ENCODE measurements at regions not wholly inside any gene's neighbourhood (a gene's known extent, or its start where the extent isn't known, plus 50 kb on each side); places are given as distances from the start of the nearest gene placed in this dataset.
A peak's percentile ranks its signal among the peaks of the same experiment; 100 is the strongest.

DNA sequence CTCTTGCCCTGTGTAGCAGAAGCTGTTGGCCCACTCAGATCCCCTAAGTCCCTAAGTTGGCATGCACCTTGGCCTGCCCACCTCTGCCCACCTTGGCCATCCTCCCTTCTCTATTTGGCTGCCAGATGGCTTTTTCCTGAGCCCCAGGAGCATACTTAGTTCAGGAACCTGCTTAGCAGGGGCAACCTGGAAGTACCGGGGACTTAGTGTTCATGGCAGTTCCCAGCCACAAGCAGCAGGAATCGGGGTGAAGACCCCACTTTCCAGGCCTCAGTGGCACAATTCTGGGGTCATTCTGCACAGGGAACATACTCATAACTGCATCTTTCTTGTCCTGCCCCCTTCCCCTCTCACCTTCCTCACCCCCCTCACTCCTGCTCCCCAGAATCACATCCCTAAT is 158.0 kb upstream of the PMEPA1 start:
- no peaks in the 10 kb centered on the region for H3K36me3 Mint-ChIP-seq (ENCODE audit: low read depth)
- peaks cover 63% of the 10 kb centered on the region for H3K27me3 Mint-ChIP-seq
- H3K4me3 Mint-ChIP-seq: no peak overlapping the region
- H3K9me3 Mint-ChIP-seq: no peaks in the 10 kb centered on the region
- peaks cover 7% of the 10 kb centered on the region for H3K4me1 Mint-ChIP-seq (ENCODE audit: low read depth)
- H3K27ac Mint-ChIP-seq: no peak overlapping the region
- no peak for DNase-seq

- DNase-seq: no peak
- Mint-ChIP-seq H3K27me3 (peaks cover 63% of the 10 kb centered on the region), H3K4me3 (no peak overlapping the region), H3K27ac (no peak overlapping the region), H3K9me3 (no peaks in the 10 kb centered on the region), H3K36me3 (ENCODE audit: low read depth) (no peaks in the 10 kb centered on the region), H3K4me1 (ENCODE audit: low read depth) (peaks cover 7% of the 10 kb centered on the region)
Measured at GRCh38 chr20:57867181-57867803, 157.5 kb upstream of the PMEPA1 start.

DNA sequence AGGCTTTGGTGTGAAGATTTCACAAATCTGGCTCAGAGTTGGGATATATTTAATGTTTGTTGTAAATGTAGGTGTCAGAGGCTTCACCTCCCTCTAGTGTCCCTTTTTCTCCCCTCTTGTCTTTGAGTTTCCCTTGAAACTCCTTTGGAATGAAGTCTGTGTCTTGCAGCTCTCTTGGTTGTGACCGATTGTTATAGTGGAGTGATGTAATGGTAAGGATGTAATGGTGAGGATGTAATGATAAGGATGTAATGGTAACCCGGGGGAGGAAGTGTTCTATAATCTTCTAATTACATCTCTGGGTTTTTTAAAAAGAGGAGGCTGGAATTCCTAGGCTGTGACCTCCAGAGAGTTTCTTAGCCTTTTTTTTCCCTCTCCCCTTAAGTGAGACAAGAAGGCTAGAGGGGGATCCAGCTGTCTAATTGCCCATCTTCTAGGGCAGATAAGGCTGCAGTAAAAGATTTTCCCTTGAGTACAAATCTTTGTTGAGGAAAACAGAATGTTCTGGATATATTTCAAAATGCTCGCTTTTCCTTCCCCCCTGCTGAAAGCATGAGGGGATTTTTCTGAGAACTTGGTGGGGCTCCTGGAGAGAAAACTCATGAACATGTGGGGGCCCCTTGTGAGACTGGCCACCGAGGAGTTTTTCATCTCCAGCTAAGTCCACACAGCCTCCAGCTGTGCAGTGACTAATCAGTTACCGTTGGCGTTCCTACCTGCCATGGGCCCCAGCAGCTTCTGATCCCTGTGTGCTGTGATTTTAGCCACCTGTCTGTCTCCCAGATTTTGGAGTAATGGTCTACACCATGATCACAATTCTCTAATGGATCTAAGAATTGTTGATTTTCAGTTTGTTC is 156.7 kb upstream of the PMEPA1 start:
- Mint-ChIP-seq H3K27me3 (peaks cover 65% of the 10 kb centered on the region), H3K4me1 (ENCODE audit: low read depth) (peaks cover 7% of the 10 kb centered on the region), H3K4me3 (no peak overlapping the region), H3K36me3 (ENCODE audit: low read depth) (no peaks in the 10 kb centered on the region), H3K9me3 (no peaks in the 10 kb centered on the region), H3K27ac (no peak overlapping the region)
- DNase-seq: no peak

GRCh38 chr20:57865266-57865665 is 155.5 kb upstream of the PMEPA1 start:
- no peaks in the 10 kb centered on the region for H3K9me3 Mint-ChIP-seq
- peaks cover 7% of the 10 kb centered on the region for H3K4me1 Mint-ChIP-seq (ENCODE audit: low read depth)
- H3K4me3 Mint-ChIP-seq: no peak overlapping the region
- H3K27me3 Mint-ChIP-seq: peaks cover 63% of the 10 kb centered on the region
- no peaks in the 10 kb centered on the region for H3K36me3 Mint-ChIP-seq (ENCODE audit: low read depth)
- no peak for DNase-seq
- no peak overlapping the region for H3K27ac Mint-ChIP-seq

- no peak for DNase-seq
- peaks cover 16% of the 10 kb centered on the region for H3K4me1 Mint-ChIP-seq (ENCODE audit: low read depth)
- no peaks in the 10 kb centered on the region for H3K9me3 Mint-ChIP-seq
- H3K27ac Mint-ChIP-seq: no peak overlapping the region
- peaks cover 25% of the 10 kb centered on the region for H3K27me3 Mint-ChIP-seq
- H3K36me3 Mint-ChIP-seq (ENCODE audit: low read depth): no peaks in the 10 kb centered on the region
- no peak overlapping the region for H3K4me3 Mint-ChIP-seq
Measured at GRCh38 chr20:57860576-57860975, 150.8 kb upstream of the PMEPA1 start.

DNA sequence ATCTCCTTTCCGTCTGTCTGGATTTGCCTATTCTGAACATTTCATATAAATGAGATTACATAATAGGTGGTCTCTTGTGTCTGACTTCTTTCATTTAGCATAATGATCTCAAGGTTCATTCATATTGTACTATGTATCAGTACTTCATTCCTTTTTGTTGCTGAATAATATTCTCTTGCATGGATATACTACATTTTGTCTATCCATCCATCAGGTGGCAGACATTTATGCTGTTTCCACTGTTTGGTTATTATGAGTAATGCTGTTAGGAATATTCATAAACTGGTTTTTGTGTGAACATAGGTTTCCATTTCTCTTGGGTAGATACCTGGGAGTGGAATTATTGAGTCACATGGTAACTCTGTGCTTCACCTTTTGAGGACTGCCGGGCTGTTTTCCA is 148.2 kb upstream of the PMEPA1 start:
- Mint-ChIP-seq H3K4me1 (ENCODE audit: low read depth) (peaks cover 15% of the 10 kb centered on the region), H3K27me3 (peaks cover 17% of the 10 kb centered on the region), H3K9me3 (no peaks in the 10 kb centered on the region), H3K4me3 (no peak overlapping the region), H3K27ac (no peak overlapping the region), H3K36me3 (ENCODE audit: low read depth) (no peaks in the 10 kb centered on the region)
- DNase-seq: no peak

GRCh38 chr20:57857118-57857517 is 147.3 kb upstream of the PMEPA1 start:
- no peak for DNase-seq
- Mint-ChIP-seq H3K9me3 (no peaks in the 10 kb centered on the region), H3K4me1 (ENCODE audit: low read depth) (peaks cover 15% of the 10 kb centered on the region), H3K27ac (no peak overlapping the region), H3K4me3 (no peak overlapping the region), H3K36me3 (ENCODE audit: low read depth) (no peaks in the 10 kb centered on the region), H3K27me3 (peaks cover 14% of the 10 kb centered on the region)

DNA sequence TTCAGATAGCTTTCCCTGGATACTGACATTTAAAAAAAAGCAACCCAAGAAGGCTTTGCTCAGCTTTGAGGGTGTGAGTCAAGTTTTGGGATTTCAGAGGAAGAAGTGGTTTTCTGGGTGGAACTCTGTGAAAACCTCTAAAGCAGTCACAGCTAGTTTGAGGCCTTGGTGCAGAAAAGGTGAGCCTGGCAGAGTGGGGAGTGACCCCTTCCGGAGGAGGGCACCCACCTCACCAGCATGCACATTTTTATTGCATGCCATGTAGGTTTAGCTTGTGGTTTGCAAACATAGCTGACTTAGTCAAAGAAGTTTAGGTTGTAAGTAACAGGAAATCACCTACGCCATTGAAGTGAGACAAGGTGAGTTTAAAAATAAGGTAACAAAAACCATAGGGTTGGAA is 146.8 kb upstream of the PMEPA1 start:
- peaks cover 11% of the 10 kb centered on the region for H3K27me3 Mint-ChIP-seq
- H3K36me3 Mint-ChIP-seq (ENCODE audit: low read depth): no peaks in the 10 kb centered on the region
- H3K27ac Mint-ChIP-seq: no peak overlapping the region
- H3K9me3 Mint-ChIP-seq: no peaks in the 10 kb centered on the region
- no peak overlapping the region for H3K4me3 Mint-ChIP-seq
- DNase-seq: no peak
- H3K4me1 Mint-ChIP-seq (ENCODE audit: low read depth): peaks cover 15% of the 10 kb centered on the region

- peaks cover 4% of the 10 kb centered on the region for H3K4me1 Mint-ChIP-seq (ENCODE audit: low read depth)
- DNase-seq: no peak
- H3K27ac Mint-ChIP-seq: no peak overlapping the region
- no peak overlapping the region for H3K4me3 Mint-ChIP-seq
- peaks cover 20% of the 10 kb centered on the region for H3K27me3 Mint-ChIP-seq
- H3K36me3 Mint-ChIP-seq (ENCODE audit: low read depth): no peaks in the 10 kb centered on the region
- no peaks in the 10 kb centered on the region for H3K9me3 Mint-ChIP-seq
Measured at GRCh38 chr20:57851796-57852195, 142.0 kb upstream of the PMEPA1 start.

DNA sequence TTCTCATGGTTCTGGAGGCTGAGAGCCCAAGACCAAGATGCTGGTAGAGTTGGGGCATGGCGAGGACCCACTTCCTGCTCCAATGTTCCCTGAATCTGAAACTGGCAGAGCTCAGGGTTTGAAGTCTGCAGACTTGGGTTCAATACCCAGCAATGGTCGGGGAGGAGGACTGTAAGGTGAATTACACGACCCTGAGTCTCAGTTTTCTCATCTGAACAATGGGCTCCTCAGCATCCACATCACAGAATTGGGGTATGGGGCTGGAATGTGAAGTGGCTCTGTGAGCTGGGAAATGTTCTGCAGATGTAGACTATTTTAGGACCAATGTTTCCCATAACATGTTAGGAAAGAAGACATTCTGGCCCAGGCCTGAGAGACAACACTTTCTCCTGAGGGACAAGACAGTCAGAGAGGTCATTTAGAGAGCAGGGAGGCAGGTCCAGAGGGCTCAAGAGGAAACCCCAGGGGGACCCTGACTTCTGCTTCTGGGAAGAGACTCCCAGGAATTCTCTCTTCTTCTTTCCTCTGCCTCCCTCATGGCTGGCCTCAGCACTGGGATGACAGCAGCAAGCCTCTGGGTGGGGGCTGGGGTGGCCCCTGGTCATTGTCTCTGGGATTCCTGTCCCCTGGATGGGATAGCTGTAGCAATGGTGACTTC is 141.3 kb upstream of the PMEPA1 start:
- Mint-ChIP-seq H3K36me3 (ENCODE audit: low read depth) (no peaks in the 10 kb centered on the region), H3K27ac (no peak overlapping the region), H3K4me3 (no peak overlapping the region), H3K4me1 (ENCODE audit: low read depth) (no peaks in the 10 kb centered on the region), H3K9me3 (no peaks in the 10 kb centered on the region), H3K27me3 (peaks cover 20% of the 10 kb centered on the region)
- DNase-seq: no peak

GRCh38 chr20:57849521-57850215 is 139.9 kb upstream of the PMEPA1 start:
- H3K4me3 Mint-ChIP-seq: no peak overlapping the region
- H3K4me1 Mint-ChIP-seq (ENCODE audit: low read depth): no peaks in the 10 kb centered on the region
- peaks cover 20% of the 10 kb centered on the region for H3K27me3 Mint-ChIP-seq
- no peak overlapping the region for H3K27ac Mint-ChIP-seq
- H3K36me3 Mint-ChIP-seq (ENCODE audit: low read depth): no peaks in the 10 kb centered on the region
- peak; percentile 5 for DNase-seq
- H3K9me3 Mint-ChIP-seq: no peaks in the 10 kb centered on the region

DNA sequence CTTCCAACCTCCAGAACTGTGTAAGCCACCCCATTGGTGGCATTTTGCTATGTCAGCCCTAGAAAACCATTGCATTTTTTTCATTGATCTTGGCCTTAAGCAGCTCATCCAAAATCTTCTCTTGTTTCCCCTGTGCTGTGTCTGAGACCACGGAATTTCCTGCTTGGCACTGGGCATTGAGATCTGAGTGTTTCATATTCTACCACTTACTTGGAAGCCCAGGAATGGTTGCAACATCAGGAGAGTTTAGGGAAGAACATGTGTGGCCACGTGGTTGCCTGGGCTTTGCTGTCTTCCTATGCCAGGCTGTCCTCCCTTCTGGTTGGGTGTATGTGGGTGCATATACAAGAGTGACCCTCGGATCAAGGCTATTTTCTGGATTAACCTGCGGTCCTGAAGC is 139.3 kb upstream of the PMEPA1 start:
- H3K4me1 Mint-ChIP-seq (ENCODE audit: low read depth): no peaks in the 10 kb centered on the region
- peaks cover 18% of the 10 kb centered on the region for H3K27me3 Mint-ChIP-seq
- no peaks in the 10 kb centered on the region for H3K9me3 Mint-ChIP-seq
- no peaks in the 10 kb centered on the region for H3K36me3 Mint-ChIP-seq (ENCODE audit: low read depth)
- H3K27ac Mint-ChIP-seq: no peak overlapping the region
- H3K4me3 Mint-ChIP-seq: no peak overlapping the region
- DNase-seq: peak; percentile 5

- H3K4me3 Mint-ChIP-seq: no peak overlapping the region
- no peaks in the 10 kb centered on the region for H3K9me3 Mint-ChIP-seq
- H3K27ac Mint-ChIP-seq: no peak overlapping the region
- DNase-seq: no peak
- H3K36me3 Mint-ChIP-seq (ENCODE audit: low read depth): no peaks in the 10 kb centered on the region
- no peaks in the 10 kb centered on the region for H3K4me1 Mint-ChIP-seq (ENCODE audit: low read depth)
- peaks cover 18% of the 10 kb centered on the region for H3K27me3 Mint-ChIP-seq
Measured at GRCh38 chr20:57848282-57848681, 138.5 kb upstream of the PMEPA1 start.

DNA sequence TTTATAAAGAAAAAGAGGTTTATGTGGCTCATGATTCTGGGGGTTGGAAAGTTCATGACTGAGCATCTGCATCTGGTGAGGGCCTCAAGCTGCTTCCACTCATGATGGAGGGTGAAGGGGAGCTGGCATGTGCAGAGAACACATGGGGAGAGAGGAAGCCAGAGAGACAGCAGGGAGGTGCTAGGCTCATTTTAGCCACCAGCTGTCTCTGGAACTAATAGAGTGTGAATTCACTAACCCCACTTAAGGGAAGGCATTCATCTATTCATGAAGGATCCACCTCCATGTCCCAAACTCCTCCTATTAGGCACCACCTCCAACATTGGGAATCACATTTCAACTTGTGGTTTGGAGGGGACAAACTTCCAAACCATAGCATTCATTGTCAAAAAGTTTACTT is 137.3 kb upstream of the PMEPA1 start:
- H3K4me3 Mint-ChIP-seq: no peak overlapping the region
- H3K27me3 Mint-ChIP-seq: peaks cover 18% of the 10 kb centered on the region
- no peaks in the 10 kb centered on the region for H3K9me3 Mint-ChIP-seq
- no peaks in the 10 kb centered on the region for H3K4me1 Mint-ChIP-seq (ENCODE audit: low read depth)
- H3K36me3 Mint-ChIP-seq (ENCODE audit: low read depth): no peaks in the 10 kb centered on the region
- DNase-seq: no peak
- no peak overlapping the region for H3K27ac Mint-ChIP-seq

Measured in activated T-cell treated with anti-CD3 and anti-CD28 coated beads, Interleukin-2, amount 50 U/mL, for 24 hours (primary cell).